GM12865 (cell line): ENCODE measurements at regions not wholly inside any gene's neighbourhood (a gene's known extent, or its start where the extent isn't known, plus 50 kb on each side); places are given as distances from the start of the nearest gene placed in this dataset.
"Not testable (repeated sequence)": the region's sequence is repeated elsewhere in the genome, so short reads cannot be mapped to it uniquely, and the experiment has no call there.

ENCODE experiments used
- DNase-seq: peaks from one replicate; pipeline ENCODE4 v3.0.0; 2010; ENCODE audit warnings: low read depth
- H3K4me3 ChIP-seq: 2 replicates; pipeline ENCODE4 v1.5.1; 2011; ENCODE audit warnings: mild to moderate bottlenecking, low read depth, low read length, control low read depth
- TF ChIP-seq, protein P1 (sequence below): IDR thresholded peaks from 2 replicates; pipeline ENCODE4 v1.5.1; 2011; ENCODE audit warnings: low read length, control low read depth, low read depth, inconsistent platforms; ENCODE audit not compliant: insufficient read depth; ENCODE audit errors: missing control alignments

DNA sequence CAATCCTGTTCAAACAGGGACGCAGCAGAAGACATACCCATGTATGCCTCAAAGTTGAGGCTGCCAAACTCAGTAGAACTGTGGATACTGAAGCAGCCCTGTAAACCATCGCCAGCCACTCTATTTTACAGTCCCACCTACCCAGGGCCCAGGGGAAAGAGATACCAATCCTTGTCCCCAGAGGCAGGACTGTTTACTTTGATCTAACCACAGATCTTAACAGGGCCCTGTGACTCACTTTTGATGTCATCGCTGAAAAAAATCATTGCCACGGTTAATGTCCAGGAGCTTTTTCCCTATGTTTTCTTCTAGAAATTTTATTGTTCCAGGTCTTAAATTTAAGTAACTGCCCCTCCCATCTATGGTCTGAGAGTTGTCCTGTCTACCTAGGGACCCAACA is 538.4 kb upstream of the NCAM2 start:
- TF ChIP-seq, protein P1, sequence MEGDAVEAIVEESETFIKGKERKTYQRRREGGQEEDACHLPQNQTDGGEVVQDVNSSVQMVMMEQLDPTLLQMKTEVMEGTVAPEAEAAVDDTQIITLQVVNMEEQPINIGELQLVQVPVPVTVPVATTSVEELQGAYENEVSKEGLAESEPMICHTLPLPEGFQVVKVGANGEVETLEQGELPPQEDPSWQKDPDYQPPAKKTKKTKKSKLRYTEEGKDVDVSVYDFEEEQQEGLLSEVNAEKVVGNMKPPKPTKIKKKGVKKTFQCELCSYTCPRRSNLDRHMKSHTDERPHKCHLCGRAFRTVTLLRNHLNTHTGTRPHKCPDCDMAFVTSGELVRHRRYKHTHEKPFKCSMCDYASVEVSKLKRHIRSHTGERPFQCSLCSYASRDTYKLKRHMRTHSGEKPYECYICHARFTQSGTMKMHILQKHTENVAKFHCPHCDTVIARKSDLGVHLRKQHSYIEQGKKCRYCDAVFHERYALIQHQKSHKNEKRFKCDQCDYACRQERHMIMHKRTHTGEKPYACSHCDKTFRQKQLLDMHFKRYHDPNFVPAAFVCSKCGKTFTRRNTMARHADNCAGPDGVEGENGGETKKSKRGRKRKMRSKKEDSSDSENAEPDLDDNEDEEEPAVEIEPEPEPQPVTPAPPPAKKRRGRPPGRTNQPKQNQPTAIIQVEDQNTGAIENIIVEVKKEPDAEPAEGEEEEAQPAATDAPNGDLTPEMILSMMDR, result no peak
- no peak for DNase-seq
- no peak overlapping the region for H3K4me3 ChIP-seq

DNA sequence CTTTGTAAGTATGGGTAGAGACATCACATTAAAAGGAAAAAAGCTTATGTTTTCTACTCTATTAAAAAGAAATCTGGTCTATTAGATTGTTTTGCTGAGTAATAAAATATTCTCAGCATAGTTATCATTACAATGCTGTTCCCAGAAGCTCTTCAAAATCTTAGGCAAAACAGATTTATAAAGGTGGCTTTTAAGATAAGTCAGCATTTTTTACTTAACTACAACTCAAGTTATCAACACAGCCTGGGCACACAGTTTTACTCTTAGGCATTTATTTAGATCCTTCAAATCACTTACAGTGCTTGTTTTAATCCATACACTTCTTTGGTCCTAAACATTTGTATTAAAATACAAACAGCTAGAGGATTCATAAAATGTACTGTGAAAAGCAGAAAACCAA is 534.8 kb upstream of the NCAM2 start:
- TF ChIP-seq, protein P1, result no peak
- DNase-seq, result no peak
- no peak overlapping the region for H3K4me3 ChIP-seq

DNA sequence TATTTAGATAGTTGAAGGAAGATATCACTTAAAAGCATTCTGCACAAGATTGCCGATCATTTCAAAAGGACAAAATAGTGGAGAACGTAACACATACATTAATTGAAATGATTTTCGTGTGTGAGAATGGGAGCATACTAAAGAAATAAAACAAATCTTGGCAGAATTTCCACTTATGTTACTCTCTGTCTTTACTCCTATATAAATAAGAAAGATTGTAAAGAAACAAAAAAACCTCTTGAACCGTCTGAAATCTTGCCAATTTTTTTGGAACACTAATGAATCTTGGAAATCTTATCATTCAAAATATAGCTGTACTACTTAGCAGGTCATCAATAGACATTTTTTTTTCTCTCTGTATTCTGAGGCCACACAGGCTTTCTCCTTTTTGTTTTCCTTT is 528.8 kb upstream of the NCAM2 start:
- TF ChIP-seq, protein P1, result no peak
- H3K4me3 ChIP-seq, result no peak overlapping the region
- no peak for DNase-seq

DNA sequence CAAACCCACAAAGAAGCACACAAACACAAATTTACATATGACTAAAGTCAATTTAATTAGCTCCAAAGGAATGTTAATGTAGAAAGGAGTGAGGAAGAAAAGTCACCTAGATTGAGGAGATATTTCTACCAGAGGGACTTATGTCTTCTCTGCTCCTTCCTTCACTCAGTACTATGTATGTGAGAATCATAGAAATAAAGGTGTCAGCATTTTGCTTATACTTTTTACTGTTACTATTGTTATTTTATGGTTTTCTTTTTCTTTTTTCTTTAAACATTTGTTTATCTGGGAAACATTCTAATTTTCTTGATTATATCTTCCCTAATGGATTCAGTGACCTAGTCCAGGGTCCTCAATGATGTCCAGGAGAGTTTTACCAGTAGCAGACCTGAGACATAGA is 511.9 kb upstream of the NCAM2 start:
- DNase-seq, result no peak
- H3K4me3 ChIP-seq, result no peak overlapping the region
- TF ChIP-seq, protein P1, result no peak

DNA sequence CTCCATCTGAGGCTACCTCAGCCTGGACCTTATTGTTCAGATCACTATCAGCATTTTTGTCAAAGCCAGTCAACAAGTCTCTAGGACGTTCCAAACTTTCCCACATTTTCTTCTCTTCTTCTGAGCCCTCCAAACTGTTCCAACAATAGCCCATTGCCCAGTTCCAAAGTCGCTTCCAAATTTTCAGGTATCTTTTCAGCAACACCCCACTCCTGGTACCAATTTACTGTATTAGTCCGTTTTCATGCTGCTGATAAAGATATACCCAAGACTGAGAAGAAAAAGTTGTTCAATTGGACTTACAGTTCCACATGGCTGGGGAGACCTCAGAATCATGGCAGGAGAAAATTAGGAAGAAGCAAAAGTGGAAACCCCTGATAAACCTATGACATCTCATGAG is 495.3 kb upstream of the NCAM2 start:
- DNase-seq, result not testable (repeated sequence)

DNA sequence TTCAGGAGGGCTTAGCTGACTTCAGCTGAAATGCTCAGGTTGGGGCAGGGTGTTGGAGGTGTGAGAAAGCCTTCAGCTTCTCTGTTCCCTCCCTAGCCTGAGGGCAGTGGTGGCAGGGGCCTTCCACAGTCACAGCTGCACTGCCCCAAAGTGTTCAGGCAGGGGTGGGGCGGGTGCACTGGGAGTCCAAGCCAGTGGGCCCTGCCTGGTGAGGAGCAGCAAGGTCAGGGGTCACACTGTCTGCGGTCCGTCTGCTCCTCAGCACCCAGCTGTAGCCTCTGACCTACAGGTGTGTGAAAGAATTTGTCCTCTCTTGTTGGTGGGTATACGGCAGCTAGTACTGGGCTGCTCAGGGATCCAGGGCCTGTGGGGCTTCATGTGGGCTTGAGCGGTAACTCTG is 490.4 kb upstream of the NCAM2 start:
- TF ChIP-seq, protein P1, result no peak
- no peak for DNase-seq
- no peak overlapping the region for H3K4me3 ChIP-seq

More for the DNA sequence above, 495.3 kb upstream of the NCAM2 start:
- not testable (repeated sequence) for H3K4me3 ChIP-seq

DNA sequence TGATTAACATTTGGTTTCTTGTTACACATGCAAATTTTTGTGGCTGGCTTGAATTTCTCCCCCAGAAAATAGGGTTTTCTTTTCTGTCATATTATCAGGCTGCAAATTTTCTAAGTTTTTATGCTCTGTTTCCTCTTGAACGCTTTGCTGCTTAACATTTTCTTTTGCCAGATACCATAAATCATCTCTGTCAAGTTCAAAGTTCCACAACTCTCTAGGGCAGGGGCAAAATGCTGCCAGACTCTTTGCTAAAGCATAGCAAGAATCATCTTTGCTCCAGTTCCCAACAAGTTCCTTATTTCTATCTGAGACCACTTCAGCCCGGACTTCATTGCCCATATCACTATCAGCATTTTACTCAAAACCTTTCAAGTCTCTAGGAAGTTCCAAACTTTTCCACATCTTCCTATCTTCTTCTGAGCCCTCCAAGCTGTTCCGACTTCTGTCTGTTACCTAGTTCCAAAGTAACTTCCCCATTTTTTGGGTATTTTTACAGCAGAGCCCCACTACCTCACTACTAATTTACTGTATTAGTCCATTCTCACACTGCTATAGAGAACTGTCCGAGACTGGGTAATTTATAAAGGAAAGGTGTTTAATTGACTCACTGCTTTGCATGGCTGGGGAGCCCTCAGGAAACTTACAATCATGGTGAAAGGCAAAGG is 486.9 kb upstream of the NCAM2 start:
- TF ChIP-seq, protein P1, result no peak
- H3K4me3 ChIP-seq, result no peak overlapping the region
- no peak for DNase-seq
